Neuronal stem cell (in vitro differentiated cells): ENCODE measurements at regions not wholly inside any gene's neighbourhood (a gene's known extent, or its start where the extent isn't known, plus 50 kb on each side); places are given as distances from the start of the nearest gene placed in this dataset.
"Not testable (repeated sequence)": the region's sequence is repeated elsewhere in the genome, so short reads cannot be mapped to it uniquely, and the experiment has no call there.

Experiments used
- DNase-seq: peaks from one replicate; pipeline ENCODE4 v3.0.0-alpha.2; 2013; ENCODE audit warnings: low spot score
- H2AFZ ChIP-seq: one replicate; pipeline ENCODE4 v1.6.1; 2013; ENCODE audit warnings: mild to moderate bottlenecking, low read length, inconsistent platforms
- H2AK5ac ChIP-seq: 2 replicates; pipeline ENCODE4 v1.6.1; 2013; ENCODE audit warnings: low read depth, mild to moderate bottlenecking, inconsistent platforms, low read length, moderate library complexity, mixed read lengths
- H2BK120ac ChIP-seq: 2 replicates; pipeline ENCODE4 v1.6.1; 2013; ENCODE audit warnings: low read depth, mild to moderate bottlenecking, inconsistent platforms, low read length, moderate library complexity, mixed read lengths
- H2BK12ac ChIP-seq: one replicate; pipeline ENCODE4 v1.6.1; 2013; ENCODE audit warnings: low read length, inconsistent platforms
- H2BK15ac ChIP-seq: 2 replicates; pipeline ENCODE4 v1.6.1; 2013; ENCODE audit warnings: mild to moderate bottlenecking, low read length, inconsistent platforms, mixed read lengths
- H2BK5ac ChIP-seq: one replicate; pipeline ENCODE4 v1.6.1; 2013; ENCODE audit warnings: inconsistent platforms, mild to moderate bottlenecking, low read length, moderate library complexity
- H3K14ac ChIP-seq: one replicate; pipeline ENCODE4 v1.6.1; 2013; ENCODE audit warnings: low read length, inconsistent platforms
- H3K18ac ChIP-seq: 2 replicates; pipeline ENCODE4 v1.6.1; 2013; ENCODE audit warnings: low read length, inconsistent platforms
- H3K23ac ChIP-seq: 2 replicates; pipeline ENCODE4 v1.6.1; 2013; ENCODE audit warnings: low read depth, mild to moderate bottlenecking, mixed read lengths, low read length, inconsistent platforms; ENCODE audit not compliant: poor library complexity
- H3K27ac ChIP-seq: replicated peaks from 3 replicates; pipeline ENCODE4 v1.5.1; 2013; ENCODE audit warnings: low read length, inconsistent platforms
- H3K27me3 ChIP-seq, 3 experiments: 2 replicates each; pipeline ENCODE4 v1.6.1; 2013; ENCODE audit warnings: low read length in 3 of 3, mild to moderate bottlenecking in 2 of 3, inconsistent platforms in 1 of 3, low read depth in 1 of 3, mixed read lengths in 1 of 3, moderate library complexity in 1 of 3; ENCODE audit not compliant: control insufficient read depth in 3 of 3, insufficient read depth in 3 of 3
- H3K36me3 ChIP-seq, 2 donors: replicated peaks in 1 of 2; 2 replicates each; pipeline ENCODE4 v1.6.1; 2013; ENCODE audit warnings: low read length in 2 of 2; ENCODE audit not compliant: control insufficient read depth in 2 of 2, insufficient read depth in 2 of 2
- H3K4ac ChIP-seq: 2 replicates; pipeline ENCODE4 v1.6.1; 2013; ENCODE audit warnings: inconsistent platforms, mild to moderate bottlenecking, low read length, moderate library complexity
- H3K4me1 ChIP-seq, 2 donors: 1 replicate in 1 of 2; 2 replicates in 1 of 2; pipeline ENCODE4 v1.6.1; 2013; ENCODE audit warnings: low read length in 2 of 2, low read depth in 1 of 2; ENCODE audit not compliant: control insufficient read depth in 2 of 2, insufficient read depth in 1 of 2
- H3K4me2 ChIP-seq: one replicate; pipeline ENCODE4 v1.6.1; 2013; ENCODE audit warnings: mild to moderate bottlenecking, low read length, inconsistent platforms; ENCODE audit not compliant: insufficient read depth, poor library complexity, severe bottlenecking
- H3K4me3 ChIP-seq, 2 donors: 2 replicates each; pipeline ENCODE4 v1.5.1; 2013; ENCODE audit warnings: low read length in 2 of 2, mild to moderate bottlenecking in 2 of 2, inconsistent platforms in 1 of 2, moderate library complexity in 1 of 2
- H3K79me1 ChIP-seq: one replicate; pipeline ENCODE4 v1.6.1; 2013; ENCODE audit warnings: low read depth, mild to moderate bottlenecking, inconsistent platforms, low read length, moderate library complexity
- H3K9ac ChIP-seq: one replicate; pipeline ENCODE4 v1.6.1; 2013; ENCODE audit warnings: mild to moderate bottlenecking, low read depth, low read length, inconsistent platforms; ENCODE audit not compliant: poor library complexity
- H3K9me3 ChIP-seq, 2 donors: replicated peaks in 1 of 2; 2 replicates each; pipeline versions ENCODE3 to v1.6.1; 2013; ENCODE audit warnings: low read length in 2 of 2, mild to moderate bottlenecking in 2 of 2, inconsistent platforms in 1 of 2, low read depth in 1 of 2, mixed read lengths in 1 of 2, moderate library complexity in 1 of 2; ENCODE audit not compliant: control insufficient read depth in 2 of 2, insufficient read depth in 1 of 2
- H4K8ac ChIP-seq: one replicate; pipeline ENCODE4 v1.6.1; 2013; ENCODE audit warnings: low read depth, mild to moderate bottlenecking, inconsistent platforms, low read length, moderate library complexity
- H4K91ac ChIP-seq: one replicate; pipeline ENCODE4 v1.6.1; 2013; ENCODE audit warnings: low read length, low read depth, mild to moderate bottlenecking, inconsistent platforms; ENCODE audit not compliant: poor library complexity
- WGBS, 2 donors: extraction: QIAGEN DNeasy Blood & Tissue Kit; methylation state at CpG; one replicate each; pipeline ENCODE4 v1.1.7; 2013; ENCODE audit warnings: missing lambda C conversion rate in 2 of 2, mixed read lengths in 1 of 2; ENCODE audit not compliant: insufficient read length in 2 of 2, insufficient replicate concordance in 1 of 2; ENCODE audit errors: extremely low coverage in 2 of 2; 5-methylcytosine and 5-hydroxymethylcytosine counted together

GRCh38 chr17:21843951-21844590 lies 151.7 kb downstream of the KCNJ18 start:
- no peak overlapping the region for H2BK15ac ChIP-seq
- H3K79me1 ChIP-seq = no peaks in the 10 kb centered on the region
- no peaks in the 10 kb centered on the region for H3K36me3 ChIP-seq
- H4K8ac ChIP-seq = no peak overlapping the region
- H3K18ac ChIP-seq = no peak overlapping the region
- H3K9me3 ChIP-seq = peaks cover 0 to 3% of the 10 kb centered on the region in 2 donors
- H3K27ac ChIP-seq = no peak overlapping the region
- H2BK5ac ChIP-seq = no peak overlapping the region
- H3K4me3 ChIP-seq = no peak overlapping the region
- DNase-seq = no peak
- H4K91ac ChIP-seq = no peak overlapping the region
- H3K23ac ChIP-seq = no peak overlapping the region
- no peak overlapping the region for H2AK5ac ChIP-seq
- no peak overlapping the region for H3K9ac ChIP-seq
- H3K4me2 ChIP-seq = no peak overlapping the region
- H3K14ac ChIP-seq = no peak overlapping the region
- no peak overlapping the region for H2BK12ac ChIP-seq
- H3K27me3 ChIP-seq = no peaks in the 10 kb centered on the region
- no peak overlapping the region for H3K4ac ChIP-seq
- no peaks in the 10 kb centered on the region for H3K4me1 ChIP-seq
- no CpG with 5 or more reads among the region's 72 CpGs for WGBS, 2 donors
- no peak overlapping the region for H2AFZ ChIP-seq
- no peak overlapping the region for H2BK120ac ChIP-seq

- H3K79me1 ChIP-seq, H2BK12ac ChIP-seq, H3K36me3 ChIP-seq, H4K8ac ChIP-seq, H2BK15ac ChIP-seq, H3K14ac ChIP-seq, H3K18ac ChIP-seq, H2AK5ac ChIP-seq, H3K4me2 ChIP-seq, H2BK120ac ChIP-seq, H3K9ac ChIP-seq, H3K27me3 ChIP-seq, H3K27ac ChIP-seq, H3K9me3 ChIP-seq, H3K4me1 ChIP-seq, DNase-seq, H2AFZ ChIP-seq, H3K23ac ChIP-seq, H3K4me3 ChIP-seq, H3K4ac ChIP-seq, H2BK5ac ChIP-seq, H4K91ac ChIP-seq: not testable (repeated sequence)
- no CpG with 5 or more reads among the region's 4 CpGs for WGBS, 2 donors
Measured at GRCh38 chr17:21848510-21848909, 156.2 kb downstream of the KCNJ18 start.

GRCh38 chr17:21849030-21849429 lies 156.7 kb downstream of the KCNJ18 start:
- H3K18ac ChIP-seq, H3K4ac ChIP-seq, H3K79me1 ChIP-seq, H3K27ac ChIP-seq, DNase-seq, H3K9ac ChIP-seq, H3K4me1 ChIP-seq, H2BK15ac ChIP-seq, H4K91ac ChIP-seq, H3K36me3 ChIP-seq, H2AK5ac ChIP-seq, H2BK120ac ChIP-seq, H4K8ac ChIP-seq, H2BK5ac ChIP-seq, H3K4me3 ChIP-seq, H3K27me3 ChIP-seq, H2BK12ac ChIP-seq, H2AFZ ChIP-seq, H3K23ac ChIP-seq, H3K14ac ChIP-seq, H3K4me2 ChIP-seq, H3K9me3 ChIP-seq: not testable (repeated sequence)
- no CpG with 5 or more reads among the region's 2 CpGs for WGBS, 2 donors

DNA sequence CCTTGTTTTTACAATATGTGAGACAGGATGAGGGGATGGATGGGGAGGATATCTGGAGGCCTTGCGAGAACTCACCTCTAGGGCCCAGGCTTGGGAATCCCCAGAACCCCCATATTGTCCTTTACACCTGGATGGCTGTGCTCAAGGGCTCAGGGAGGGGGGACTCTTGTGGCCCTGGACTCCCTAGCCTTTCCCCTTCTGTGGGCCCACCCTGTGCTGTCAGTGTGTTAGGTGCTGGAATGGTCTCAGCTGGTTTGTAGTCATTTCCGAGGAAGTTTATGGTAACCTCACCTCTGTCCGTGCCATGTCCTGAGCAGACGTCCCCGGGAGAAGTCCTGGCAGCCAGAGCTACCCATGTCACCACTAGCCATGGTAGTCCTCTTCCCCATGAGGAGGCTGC lies 158.3 kb downstream of the KCNJ18 start:
- H3K27me3 ChIP-seq, H2AK5ac ChIP-seq, H2BK15ac ChIP-seq, H3K23ac ChIP-seq, H3K18ac ChIP-seq, H3K4ac ChIP-seq, H3K9ac ChIP-seq, H4K8ac ChIP-seq, DNase-seq, H3K14ac ChIP-seq, H2BK5ac ChIP-seq, H3K79me1 ChIP-seq, H2BK12ac ChIP-seq, H4K91ac ChIP-seq, H3K4me3 ChIP-seq, H3K4me1 ChIP-seq, H2AFZ ChIP-seq, H3K36me3 ChIP-seq, H3K27ac ChIP-seq, H2BK120ac ChIP-seq, H3K4me2 ChIP-seq: not testable (repeated sequence)
- H3K9me3 ChIP-seq = peaks cover 0 to 13% of the 10 kb centered on the region in 2 donors
- WGBS, 2 donors = no CpG with 5 or more reads among the region's 5 CpGs
